HepG2 (cell line): ENCODE measurements at regions not wholly inside any gene's neighbourhood (a gene's known extent, or its start where the extent isn't known, plus 50 kb on each side); places are given as distances from the start of the nearest gene placed in this dataset.

Experiments
- ATAC-seq: fragments of 200-7000 bp; cut with Tn5 transposase; 3 replicates; pipeline ENCODE4 v1.9.1; 2020; ENCODE audit warnings: mild to moderate bottlenecking, moderate library complexity
- BruUV-seq: library from RNA; stranded (reverse); fragments of 400-500 nt; replicated peaks from 2 replicates; lab custom pipeline; 2021; lab: Mats Ljungman, UMichigan
- CTCF ChIA-PET: fragments of 300-600 bp; formaldehyde crosslinking; extraction: SDS; loops from one replicate; lab custom pipeline; 2021; ENCODE audit warnings: low total read pairs, inconsistent platforms, low intra/inter-chr PET ratio; lab: Yijun Ruan, JAX
- POLR2A ChIA-PET: fragments of 350-600 bp; sonication (Branson Sonifier 250); formaldehyde crosslinking; loops from one replicate; lab custom pipeline; 2020; ENCODE audit warnings: antibody characterized with exemption, inconsistent platforms; lab: Yijun Ruan, JAX
- DNase-seq: peaks from one replicate; pipeline ENCODE4 v3.0.0-alpha.2; 2015; ENCODE audit warnings: low spot score
- FAIRE-seq: peaks from 3 replicates; lab custom pipeline; 2011; peaks lifted over from hg19 to GRCh38; lab: Jason Lieb, UNC
- H2AFZ ChIP-seq: one replicate; pipeline ENCODE4 v1.6.1; 2011; ENCODE audit warnings: low read length, inconsistent platforms
- H3K27ac ChIP-seq: fragments of 300-600 bp; 3 replicates; pipeline ENCODE4 v1.8.0; 2011; ENCODE audit warnings: mixed run types, mild to moderate bottlenecking, mixed read lengths, low read length, inconsistent platforms; ENCODE audit not compliant: insufficient read depth; ENCODE audit errors: extremely low read length
- H3K27me3 ChIP-seq, 2 experiments: fragments of 200-600 bp in 1 of 2; 2 replicates in 1 of 2; 3 replicates in 1 of 2; pipeline versions ENCODE4 v1.6.0 to v1.8.0; 2011; ENCODE audit warnings: low read length in 2 of 2, mild to moderate bottlenecking in 2 of 2, moderate library complexity in 2 of 2, inconsistent platforms in 1 of 2; ENCODE audit not compliant: insufficient read depth in 2 of 2, control insufficient read depth in 1 of 2
- H3K36me3 ChIP-seq, 2 experiments: fragments of 200-600 bp in 1 of 2; replicated peaks in 1 of 2; 2 replicates in 1 of 2; 3 replicates in 1 of 2; pipeline versions ENCODE4 v1.5.1 to v1.8.0; 2011; ENCODE audit warnings: low read length in 2 of 2, inconsistent platforms in 1 of 2; ENCODE audit not compliant: insufficient read depth in 2 of 2, control insufficient read depth in 1 of 2
- H3K4me1 ChIP-seq: 2 replicates; pipeline ENCODE4 v1.5.1; 2012; ENCODE audit warnings: low read length, inconsistent platforms; ENCODE audit not compliant: insufficient read depth
- H3K4me2 ChIP-seq: 2 replicates; pipeline ENCODE4 v1.6.0; 2011; ENCODE audit warnings: low read depth, low read length, inconsistent platforms
- H3K4me3 ChIP-seq, 3 experiments: fragments of 200-600 bp in 1 of 3; sonication (generic), shearing (Covaris generic) in 1 of 3; replicated peaks in 1 of 3; 2 replicates each; pipeline ENCODE4 v1.5.1; 2011 to 2016; ENCODE audit warnings: low read length in 3 of 3, inconsistent platforms in 2 of 3, low read depth in 2 of 3, mild to moderate bottlenecking in 2 of 3, control low read depth in 1 of 3, mixed read lengths in 1 of 3; ENCODE audit not compliant: insufficient read depth in 1 of 3
- H3K79me2 ChIP-seq: one replicate; pipeline ENCODE4 v1.6.1; 2011; ENCODE audit warnings: low read length, inconsistent platforms; ENCODE audit not compliant: insufficient read depth
- H3K9ac ChIP-seq: 2 replicates; pipeline ENCODE4 v1.6.0; 2011; ENCODE audit warnings: mild to moderate bottlenecking, low read depth, low read length, inconsistent platforms; ENCODE audit not compliant: insufficient read depth
- H3K9me3 ChIP-seq: 2 replicates; pipeline ENCODE4 v1.5.1; 2012; ENCODE audit warnings: mild to moderate bottlenecking, low read length
- H4K20me1 ChIP-seq: 2 replicates; pipeline ENCODE4 v1.6.0; 2011; ENCODE audit warnings: inconsistent platforms, mild to moderate bottlenecking, low read length, moderate library complexity; ENCODE audit not compliant: insufficient read depth
- ZNF260 ChIP-seq: sonication (generic); formaldehyde crosslinking; IDR thresholded peaks from 2 replicates; pipeline ENCODE4 v1.4.0; 2020; ENCODE audit warnings: missing genetic modification reagents, low read depth, mild to moderate bottlenecking, borderline replicate concordance
- ZNF563 ChIP-seq: sonication (generic); formaldehyde crosslinking; IDR thresholded peaks from 2 replicates; pipeline ENCODE4 v1.8.0; 2022; ENCODE audit warnings: mild to moderate bottlenecking, moderate library complexity, missing genetic modification reagents
- WGBS: methylation state at CpG from one replicate; pipeline ENCODE4 v1.1.6; 2017; ENCODE audit warnings: low lambda C conversion rate; 5-methylcytosine and 5-hydroxymethylcytosine counted together
- in situ Hi-C: cut with HindIII; loops from 2 replicates; pipeline ENCODE4 v1.10.0; 2017; ENCODE audit warnings: low pct_unique_long_range_greater_than_20kb; ENCODE audit not compliant: extremely low pct_ligation_motif_present
- intact Hi-C: fragments of 100-400 bp; cut with micrococcal nuclease; formaldehyde crosslinking; loops from one replicate; pipeline ENCODE4 v1.10.0; 2022; ENCODE audit not compliant: unreplicated experiment
- TF ChIP-seq, protein P1 (sequence below): sonication (generic); formaldehyde crosslinking; IDR thresholded peaks from 2 replicates; pipeline ENCODE4 v1.5.1; 2020; ENCODE audit warnings: missing genetic modification reagents, mild to moderate bottlenecking, borderline replicate concordance
- TF ChIP-seq, protein P2 (sequence below): sonication (generic); formaldehyde crosslinking; conservative IDR thresholded peaks from 2 replicates; pipeline ENCODE4 v1.4.0; 2020; ENCODE audit warnings: missing genetic modification reagents
- TF ChIP-seq, protein P3 (sequence below): sonication (generic); formaldehyde crosslinking; IDR thresholded peaks from 2 replicates; pipeline ENCODE4 v1.5.0; 2020; ENCODE audit warnings: mild to moderate bottlenecking, missing genetic modification reagents, borderline replicate concordance
- TF ChIP-seq, protein P4 (sequence below): sonication (generic); formaldehyde crosslinking; IDR thresholded peaks from 2 replicates; pipeline ENCODE4 v1.5.0; 2020; ENCODE audit warnings: missing genetic modification reagents, mild to moderate bottlenecking, borderline replicate concordance
- TF ChIP-seq, protein P5 (sequence below): sonication (generic); formaldehyde crosslinking; IDR thresholded peaks from 2 replicates; pipeline ENCODE4 v1.8.0; 2022; ENCODE audit warnings: mild to moderate bottlenecking, missing genetic modification reagents, moderate library complexity
- TF ChIP-seq, protein P6 (sequence below): sonication (generic); formaldehyde crosslinking; IDR thresholded peaks from 2 replicates; pipeline ENCODE4 v1.5.0; 2020; ENCODE audit warnings: mild to moderate bottlenecking, missing genetic modification reagents

DNA sequence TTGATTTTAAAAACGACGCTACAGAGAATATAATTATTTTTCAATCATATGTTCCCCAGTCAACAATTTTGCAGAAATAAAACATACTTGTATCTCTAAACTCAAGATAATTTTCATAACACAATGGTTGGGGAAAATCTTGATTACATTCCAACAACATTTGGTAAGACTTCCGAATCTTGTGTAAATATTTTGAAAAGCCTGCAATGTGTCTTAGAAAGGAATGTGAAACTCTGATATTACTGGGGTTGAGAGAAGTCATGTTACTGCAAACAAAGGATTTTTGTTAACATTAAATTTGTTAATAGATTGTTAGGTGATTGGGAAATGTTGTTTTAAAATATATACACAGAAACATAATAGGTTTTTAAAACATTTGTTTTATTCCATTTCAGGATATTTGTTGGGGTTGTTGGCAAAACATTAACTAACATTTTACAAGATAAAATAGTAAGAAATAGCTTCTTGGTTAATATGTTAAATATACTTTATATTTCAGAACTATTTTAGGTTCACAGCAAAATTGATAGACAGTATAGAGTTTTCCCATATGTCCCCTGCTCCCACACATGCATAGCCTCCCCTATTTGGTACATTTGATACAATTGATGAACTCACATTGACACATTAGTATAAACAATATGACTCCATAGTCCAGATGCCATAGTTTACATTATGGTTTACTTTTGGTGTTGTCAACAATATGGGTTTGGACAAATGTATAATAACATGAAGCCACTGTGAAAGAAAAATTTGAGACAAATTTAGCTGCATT, 218.6 kb upstream of the FAM47A start:
- Histone ChIP-seq H3K4me1 (no peaks in the 10 kb centered on the region), H3K27ac (no peak overlapping the region), H3K9ac (no peak overlapping the region), H3K9me3 (no peaks in the 10 kb centered on the region; the same call in 1 of the 2 replicates), H2AFZ (no peak overlapping the region), H3K4me2 (no peak overlapping the region), H3K27me3 (no peaks in the 10 kb centered on the region), H3K79me2 (no peaks in the 10 kb centered on the region), H3K4me3 (no peak overlapping the region), H4K20me1 (no peaks in the 10 kb centered on the region), H3K36me3 (no peaks in the 10 kb centered on the region)
- POLR2A ChIA-PET = no interaction called here
- intact Hi-C loops (no loop called here), in situ Hi-C loops (no loop called here)
- FAIRE-seq (no peak), DNase-seq (no peak), ATAC-seq (no peak)
- TF ChIP-seq, protein P1, sequence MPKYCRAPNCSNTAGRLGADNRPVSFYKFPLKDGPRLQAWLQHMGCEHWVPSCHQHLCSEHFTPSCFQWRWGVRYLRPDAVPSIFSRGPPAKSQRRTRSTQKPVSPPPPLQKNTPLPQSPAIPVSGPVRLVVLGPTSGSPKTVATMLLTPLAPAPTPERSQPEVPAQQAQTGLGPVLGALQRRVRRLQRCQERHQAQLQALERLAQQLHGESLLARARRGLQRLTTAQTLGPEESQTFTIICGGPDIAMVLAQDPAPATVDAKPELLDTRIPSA (CRISPR knock-in tag) = no peak
- no peak for TF ChIP-seq ZNF260 (CRISPR knock-in tag)
- TF ChIP-seq ZNF563 (CRISPR knock-in tag) = no peak
- TF ChIP-seq, protein P2, sequence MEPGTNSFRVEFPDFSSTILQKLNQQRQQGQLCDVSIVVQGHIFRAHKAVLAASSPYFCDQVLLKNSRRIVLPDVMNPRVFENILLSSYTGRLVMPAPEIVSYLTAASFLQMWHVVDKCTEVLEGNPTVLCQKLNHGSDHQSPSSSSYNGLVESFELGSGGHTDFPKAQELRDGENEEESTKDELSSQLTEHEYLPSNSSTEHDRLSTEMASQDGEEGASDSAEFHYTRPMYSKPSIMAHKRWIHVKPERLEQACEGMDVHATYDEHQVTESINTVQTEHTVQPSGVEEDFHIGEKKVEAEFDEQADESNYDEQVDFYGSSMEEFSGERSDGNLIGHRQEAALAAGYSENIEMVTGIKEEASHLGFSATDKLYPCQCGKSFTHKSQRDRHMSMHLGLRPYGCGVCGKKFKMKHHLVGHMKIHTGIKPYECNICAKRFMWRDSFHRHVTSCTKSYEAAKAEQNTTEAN = no peak
- TF ChIP-seq, protein P3, sequence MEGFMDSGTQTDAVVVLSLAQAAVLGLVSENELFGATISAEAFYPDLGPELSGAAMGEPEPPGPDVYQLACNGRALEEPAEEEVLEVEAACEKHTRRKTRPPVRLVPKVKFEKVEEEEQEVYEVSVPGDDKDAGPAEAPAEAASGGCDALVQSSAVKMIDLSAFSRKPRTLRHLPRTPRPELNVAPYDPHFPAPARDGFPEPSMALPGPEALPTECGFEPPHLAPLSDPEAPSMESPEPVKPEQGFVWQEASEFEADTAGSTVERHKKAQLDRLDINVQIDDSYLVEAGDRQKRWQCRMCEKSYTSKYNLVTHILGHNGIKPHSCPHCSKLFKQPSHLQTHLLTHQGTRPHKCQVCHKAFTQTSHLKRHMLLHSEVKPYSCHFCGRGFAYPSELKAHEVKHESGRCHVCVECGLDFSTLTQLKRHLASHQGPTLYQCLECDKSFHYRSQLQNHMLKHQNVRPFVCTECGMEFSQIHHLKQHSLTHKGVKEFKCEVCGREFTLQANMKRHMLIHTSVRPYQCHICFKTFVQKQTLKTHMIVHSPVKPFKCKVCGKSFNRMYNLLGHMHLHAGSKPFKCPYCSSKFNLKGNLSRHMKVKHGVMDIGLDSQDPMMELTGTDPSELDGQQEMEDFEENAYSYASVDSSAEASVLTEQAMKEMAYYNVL (CRISPR knock-in tag) = no peak
- TF ChIP-seq, protein P4, sequence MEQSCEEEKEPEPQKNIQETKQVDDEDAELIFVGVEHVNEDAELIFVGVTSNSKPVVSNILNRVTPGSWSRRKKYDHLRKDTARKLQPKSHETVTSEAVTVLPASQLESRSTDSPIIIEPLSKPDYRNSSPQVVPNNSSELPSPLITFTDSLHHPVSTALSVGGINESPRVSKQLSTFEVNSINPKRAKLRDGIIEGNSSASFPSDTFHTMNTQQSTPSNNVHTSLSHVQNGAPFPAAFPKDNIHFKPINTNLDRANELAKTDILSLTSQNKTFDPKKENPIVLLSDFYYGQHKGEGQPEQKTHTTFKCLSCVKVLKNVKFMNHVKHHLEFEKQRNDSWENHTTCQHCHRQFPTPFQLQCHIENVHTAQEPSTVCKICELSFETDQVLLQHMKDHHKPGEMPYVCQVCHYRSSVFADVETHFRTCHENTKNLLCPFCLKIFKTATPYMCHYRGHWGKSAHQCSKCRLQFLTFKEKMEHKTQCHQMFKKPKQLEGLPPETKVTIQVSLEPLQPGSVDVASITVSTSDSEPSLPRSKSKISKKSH (CRISPR knock-in tag) = no peak
- TF ChIP-seq, protein P5, sequence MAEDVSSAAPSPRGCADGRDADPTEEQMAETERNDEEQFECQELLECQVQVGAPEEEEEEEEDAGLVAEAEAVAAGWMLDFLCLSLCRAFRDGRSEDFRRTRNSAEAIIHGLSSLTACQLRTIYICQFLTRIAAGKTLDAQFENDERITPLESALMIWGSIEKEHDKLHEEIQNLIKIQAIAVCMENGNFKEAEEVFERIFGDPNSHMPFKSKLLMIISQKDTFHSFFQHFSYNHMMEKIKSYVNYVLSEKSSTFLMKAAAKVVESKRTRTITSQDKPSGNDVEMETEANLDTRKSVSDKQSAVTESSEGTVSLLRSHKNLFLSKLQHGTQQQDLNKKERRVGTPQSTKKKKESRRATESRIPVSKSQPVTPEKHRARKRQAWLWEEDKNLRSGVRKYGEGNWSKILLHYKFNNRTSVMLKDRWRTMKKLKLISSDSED (CRISPR knock-in tag) = no peak
- TF ChIP-seq, protein P6, sequence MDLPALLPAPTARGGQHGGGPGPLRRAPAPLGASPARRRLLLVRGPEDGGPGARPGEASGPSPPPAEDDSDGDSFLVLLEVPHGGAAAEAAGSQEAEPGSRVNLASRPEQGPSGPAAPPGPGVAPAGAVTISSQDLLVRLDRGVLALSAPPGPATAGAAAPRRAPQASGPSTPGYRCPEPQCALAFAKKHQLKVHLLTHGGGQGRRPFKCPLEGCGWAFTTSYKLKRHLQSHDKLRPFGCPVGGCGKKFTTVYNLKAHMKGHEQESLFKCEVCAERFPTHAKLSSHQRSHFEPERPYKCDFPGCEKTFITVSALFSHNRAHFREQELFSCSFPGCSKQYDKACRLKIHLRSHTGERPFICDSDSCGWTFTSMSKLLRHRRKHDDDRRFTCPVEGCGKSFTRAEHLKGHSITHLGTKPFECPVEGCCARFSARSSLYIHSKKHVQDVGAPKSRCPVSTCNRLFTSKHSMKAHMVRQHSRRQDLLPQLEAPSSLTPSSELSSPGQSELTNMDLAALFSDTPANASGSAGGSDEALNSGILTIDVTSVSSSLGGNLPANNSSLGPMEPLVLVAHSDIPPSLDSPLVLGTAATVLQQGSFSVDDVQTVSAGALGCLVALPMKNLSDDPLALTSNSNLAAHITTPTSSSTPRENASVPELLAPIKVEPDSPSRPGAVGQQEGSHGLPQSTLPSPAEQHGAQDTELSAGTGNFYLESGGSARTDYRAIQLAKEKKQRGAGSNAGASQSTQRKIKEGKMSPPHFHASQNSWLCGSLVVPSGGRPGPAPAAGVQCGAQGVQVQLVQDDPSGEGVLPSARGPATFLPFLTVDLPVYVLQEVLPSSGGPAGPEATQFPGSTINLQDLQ (CRISPR knock-in tag) = no peak
- CTCF ChIA-PET = no interaction called here
- BruUV-seq = no TSS peak
- WGBS = 57% methylated on average over 3 of the region's 3 CpGs
